ENCODE measurements at regions not wholly inside any gene's neighbourhood (a gene's known extent, or its start where the extent isn't known, plus 50 kb on each side); places are given as distances from the start of the nearest gene placed in this dataset.
"Not testable (repeated sequence)": the region's sequence is repeated elsewhere in the genome, so short reads cannot be mapped to it uniquely, and the experiment has no call there.

DNA sequence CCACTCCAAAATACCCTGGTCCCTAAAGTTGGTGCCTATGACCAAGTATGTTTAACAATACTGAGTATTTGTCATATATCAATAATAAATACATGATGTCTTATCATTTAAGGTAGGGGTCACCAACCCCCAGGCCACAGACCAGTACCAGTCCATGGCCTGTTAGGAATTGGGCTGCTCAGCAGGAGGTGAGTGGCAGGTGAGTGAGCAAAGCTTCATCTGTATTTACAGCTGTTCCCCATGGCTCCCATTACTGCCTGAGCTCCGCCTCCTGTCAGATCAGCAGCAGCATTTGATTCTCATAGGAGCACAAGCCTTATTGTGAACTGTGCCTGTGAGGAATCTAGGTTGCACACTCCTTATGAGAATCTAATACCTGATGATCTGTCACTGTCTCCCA is 126.2 kb downstream of the HNRNPD start:
- no peak for DNase-seq (ENCODE audit: low read depth in 2 of 2)

DNA sequence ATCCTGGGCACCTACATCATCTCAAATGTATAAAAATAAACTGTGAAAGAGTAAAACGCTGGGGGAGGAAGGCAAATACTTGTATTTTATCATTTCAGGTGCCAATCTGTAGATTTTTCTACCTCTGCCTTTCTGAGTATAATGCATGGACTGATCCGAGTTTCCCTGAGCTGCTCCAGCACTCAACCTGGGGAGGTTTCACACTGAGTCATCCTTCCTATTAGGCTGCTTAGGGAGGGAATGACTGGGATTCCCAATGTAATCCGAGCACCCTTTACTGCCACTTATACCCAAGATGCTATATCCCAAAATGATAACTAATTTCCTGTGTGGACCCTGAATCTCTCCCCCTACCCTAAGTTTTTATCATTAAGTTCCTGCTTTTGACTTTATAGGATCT is 126.6 kb downstream of the HNRNPD start:
- DNase-seq (ENCODE audit: low read depth in 2 of 2): no peak

DNA sequence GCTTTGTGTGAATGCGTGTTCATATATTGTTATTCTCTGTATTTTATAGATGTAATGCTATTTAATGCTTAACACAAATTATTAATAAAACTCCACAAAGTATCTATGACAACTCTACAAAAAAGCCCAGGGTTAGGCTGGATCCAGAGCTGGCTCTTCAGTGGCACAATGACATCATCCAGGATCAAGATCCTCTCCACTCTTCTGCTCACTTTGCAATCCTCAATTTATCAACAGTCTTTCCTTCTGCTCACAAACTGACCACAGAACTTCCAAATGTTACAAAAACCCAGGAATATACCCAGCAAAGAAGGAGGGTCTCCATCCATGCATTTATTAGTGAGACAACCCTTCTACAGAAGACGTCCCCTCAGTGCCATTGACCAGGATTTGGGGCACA is 132.3 kb downstream of the HNRNPD start:
- no peak for DNase-seq (ENCODE audit: low read depth in 2 of 2)

- no peak for DNase-seq (ENCODE audit: low read depth in 2 of 2)
These were observed 133.4 kb downstream of the HNRNPD start for GRCh38 chr4:82240410-82240809.

DNA sequence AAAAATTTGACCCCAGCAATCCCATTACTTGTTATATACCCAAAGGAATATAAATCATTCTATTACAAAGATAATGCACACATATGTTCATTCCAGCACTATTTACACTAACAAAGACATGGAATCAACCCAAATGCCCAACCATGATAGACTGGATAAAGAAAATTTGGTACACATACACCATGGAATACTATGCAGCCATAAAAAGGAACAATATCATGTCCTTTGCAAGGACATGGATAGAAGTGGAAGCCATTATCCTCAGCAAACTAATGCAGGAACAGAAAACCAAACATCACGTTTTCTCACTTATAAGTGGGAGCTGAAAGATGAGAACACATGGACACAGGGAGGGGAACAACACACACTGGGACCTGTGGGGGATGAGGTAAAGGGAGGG is 136.6 kb downstream of the HNRNPD start:
- DNase-seq (ENCODE audit: low read depth in 2 of 2): not testable (repeated sequence)

DNA sequence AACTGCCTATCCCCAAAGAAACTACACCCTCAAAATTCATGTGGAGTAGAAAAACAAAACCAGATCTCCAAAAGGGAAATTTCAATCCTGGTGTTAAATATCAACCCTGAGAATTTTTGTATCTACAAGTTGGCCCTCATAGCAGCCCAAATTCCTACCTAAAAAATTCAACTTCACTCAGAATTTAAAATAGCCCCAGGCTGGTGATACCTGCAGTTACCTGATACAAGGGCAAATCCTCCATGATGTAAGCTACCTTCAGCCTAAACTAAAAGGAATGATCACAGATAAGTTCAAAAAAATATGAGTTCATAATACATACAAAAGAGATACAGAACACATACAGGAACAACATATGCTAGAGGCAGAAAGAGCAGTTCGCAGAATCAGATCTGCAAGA is 138.4 kb downstream of the HNRNPD start:
- DNase-seq (ENCODE audit: low read depth in 2 of 2): no peak

DNA sequence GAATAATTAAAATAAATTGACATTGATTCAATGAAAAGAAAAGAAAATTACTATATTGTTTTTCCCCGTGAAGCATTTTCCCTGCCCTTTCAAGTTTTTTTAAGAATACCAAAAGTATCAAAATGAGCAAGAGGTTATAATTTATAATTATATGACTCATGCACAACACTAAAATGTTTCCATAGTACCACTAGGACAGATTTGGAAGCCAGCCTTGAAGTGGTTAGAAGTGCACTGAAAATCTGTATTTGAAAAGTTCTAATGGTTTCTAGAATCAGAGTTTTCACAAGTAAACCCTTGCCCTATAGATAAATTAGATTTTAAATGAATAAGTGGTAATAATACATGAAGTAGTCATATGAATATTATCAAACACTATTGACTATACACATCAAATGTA is 140.9 kb downstream of the HNRNPD start:
- no peak for DNase-seq (ENCODE audit: low read depth in 2 of 2)

- DNase-seq (ENCODE audit: low read depth in 2 of 2): no peak
These were observed 142.0 kb downstream of the HNRNPD start for GRCh38 chr4:82231806-82232205.

GRCh38 chr4:82230306-82230705 is 143.5 kb downstream of the HNRNPD start:
- no peak for DNase-seq (ENCODE audit: low read depth in 2 of 2)

- DNase-seq (ENCODE audit: low read depth in 2 of 2): no peak
These were observed 148.8 kb downstream of the HNRNPD start for GRCh38 chr4:82225030-82225429.

GRCh38 chr4:82223715-82224114 is 150.1 kb downstream of the HNRNPD start:
- DNase-seq (ENCODE audit: low read depth in 2 of 2): no peak

- DNase-seq (ENCODE audit: low read depth in 2 of 2): no peak
These were observed 154.4 kb downstream of the HNRNPD start for GRCh38 chr4:82219346-82219745.

GRCh38 chr4:82217986-82218715 is 155.6 kb downstream of the HNRNPD start:
- no peak for DNase-seq (ENCODE audit: low read depth in 2 of 2)

- no peak for DNase-seq (ENCODE audit: low read depth in 2 of 2)
These were observed 157.6 kb downstream of the HNRNPD start for GRCh38 chr4:82216219-82216618.

DNA sequence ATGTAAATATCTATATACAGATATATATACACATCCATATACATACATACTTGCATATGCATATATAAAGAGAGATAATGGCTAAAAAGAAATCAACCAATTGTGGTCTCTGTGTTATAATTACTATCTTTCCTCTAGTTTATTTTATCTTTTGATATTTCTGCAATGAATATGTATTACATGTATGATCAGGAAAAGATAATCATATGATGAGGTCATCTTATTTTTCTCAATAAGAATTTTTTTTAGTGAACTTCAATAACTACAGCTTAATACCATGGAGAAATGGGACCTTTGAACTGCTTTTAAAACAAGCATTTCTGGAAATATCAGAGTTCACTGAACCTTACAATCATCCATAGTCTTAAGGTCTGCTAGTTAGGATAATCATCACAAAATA is 158.0 kb downstream of the HNRNPD start:
- DNase-seq (ENCODE audit: low read depth in 2 of 2): no peak

DNA sequence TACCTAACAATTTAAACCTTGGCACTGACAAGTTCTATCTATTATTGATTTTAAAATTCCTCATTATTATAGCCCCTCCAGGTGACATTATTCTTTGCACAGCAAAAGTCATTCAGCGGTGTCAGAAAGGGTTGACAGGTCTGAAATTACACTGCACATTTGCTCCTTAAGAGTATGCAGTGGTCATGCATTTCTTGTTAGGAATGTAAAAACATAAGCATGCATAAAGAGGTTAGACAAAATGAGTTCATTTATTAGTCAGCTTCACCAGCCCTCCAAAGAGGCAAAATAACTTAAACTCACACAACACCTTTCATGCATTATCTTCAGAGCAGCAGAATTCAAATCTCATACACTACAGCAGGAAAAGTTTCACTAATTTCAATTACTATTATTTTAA is 158.8 kb downstream of the HNRNPD start:
- no peak for DNase-seq (ENCODE audit: low read depth in 2 of 2)

GRCh38 chr4:82213485-82214417 is 160.0 kb downstream of the HNRNPD start:
- DNase-seq (ENCODE audit: low read depth in 2 of 2): no peak

GRCh38 chr4:82201805-82202641 is 171.8 kb downstream of the HNRNPD start:
- peak; percentile 10 to 38 for DNase-seq (ENCODE audit: low read depth in 2 of 2)

GRCh38 chr4:82201303-82201702 is 172.5 kb downstream of the HNRNPD start:
- DNase-seq (ENCODE audit: low read depth in 2 of 2): no peak

- no peak for DNase-seq (ENCODE audit: low read depth in 2 of 2)
These were observed 173.7 kb downstream of the HNRNPD start for GRCh38 chr4:82200046-82200445.

DNA sequence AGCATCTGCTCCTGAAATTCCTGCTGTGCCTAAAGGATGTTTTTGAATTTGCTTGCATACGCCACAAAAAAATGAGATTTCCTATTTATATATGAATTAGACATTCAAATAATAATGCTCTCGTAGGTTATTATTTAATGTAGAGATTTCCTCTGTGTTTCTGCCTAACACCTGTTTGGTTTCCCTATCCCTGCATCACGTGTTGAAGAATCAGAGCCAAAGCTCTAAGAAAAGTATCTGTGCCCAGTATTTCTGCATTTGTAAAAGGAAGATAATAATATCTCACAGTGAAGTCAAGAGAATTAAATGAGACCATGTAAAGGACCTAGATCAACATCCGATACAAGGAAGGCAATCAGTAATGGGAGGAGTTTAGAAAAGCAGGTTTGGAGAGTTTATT is 179.5 kb downstream of the HNRNPD start:
- DNase-seq (ENCODE audit: low read depth in 2 of 2): no peak

DNA sequence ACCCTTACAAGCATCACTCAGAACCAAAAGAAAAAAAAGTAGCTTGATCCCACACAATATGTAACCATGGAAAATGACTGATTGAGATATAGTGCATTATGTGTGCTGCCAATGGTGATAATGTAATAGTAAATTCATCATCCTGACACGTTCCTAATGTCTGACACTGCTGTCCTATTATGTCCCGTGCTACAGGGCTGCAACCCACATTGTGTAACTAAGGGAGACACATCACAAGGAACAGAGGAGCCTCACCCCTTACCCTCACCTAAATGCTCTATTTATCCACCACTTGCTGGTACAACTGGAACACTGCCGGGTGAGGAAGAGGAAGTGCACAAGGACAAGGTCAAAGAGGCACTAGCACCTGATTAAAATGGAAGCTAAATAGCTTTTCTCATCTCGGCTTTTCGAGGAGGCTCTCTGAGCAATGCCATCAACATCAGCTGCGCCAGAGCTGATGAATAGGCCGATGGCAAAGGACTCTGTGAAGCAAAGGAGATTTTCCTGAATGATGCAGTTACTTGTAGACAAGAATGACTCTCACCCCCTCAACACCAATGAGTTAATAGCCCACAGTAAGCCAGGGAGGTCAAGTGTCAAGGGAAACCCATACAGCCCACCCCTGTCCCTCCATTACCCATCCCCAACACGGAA is 181.6 kb downstream of the HNRNPD start:
- no peak for DNase-seq (ENCODE audit: low read depth in 2 of 2)
